Coronary artery (tissue), 2 donors: ENCODE measurements at regions not wholly inside any gene's neighbourhood (a gene's known extent, or its start where the extent isn't known, plus 50 kb on each side); places are given as distances from the start of the nearest gene placed in this dataset.

ENCODE experiments used
- DNase-seq: peaks from one replicate; pipeline ENCODE4 v3.0.0-alpha.2; 2017; ENCODE audit warnings: low spot score
- H3K27ac ChIP-seq, 2 donors: fragments of 200-600 bp; sonication (generic); one replicate each; pipeline ENCODE4 v1.5.1; 2016 to 2019
- H3K4me3 ChIP-seq: fragments of 200-600 bp; sonication (generic); 2 replicates; pipeline ENCODE4 v1.5.1; 2016; ENCODE audit warnings: mild to moderate bottlenecking, moderate library complexity
- TF ChIP-seq, protein P1 (sequence below): fragments of 200-600 bp; sonication (generic); IDR thresholded peaks from one replicate; pipeline ENCODE4 v1.5.1; 2019; ENCODE audit warnings: antibody characterized with exemption

DNA sequence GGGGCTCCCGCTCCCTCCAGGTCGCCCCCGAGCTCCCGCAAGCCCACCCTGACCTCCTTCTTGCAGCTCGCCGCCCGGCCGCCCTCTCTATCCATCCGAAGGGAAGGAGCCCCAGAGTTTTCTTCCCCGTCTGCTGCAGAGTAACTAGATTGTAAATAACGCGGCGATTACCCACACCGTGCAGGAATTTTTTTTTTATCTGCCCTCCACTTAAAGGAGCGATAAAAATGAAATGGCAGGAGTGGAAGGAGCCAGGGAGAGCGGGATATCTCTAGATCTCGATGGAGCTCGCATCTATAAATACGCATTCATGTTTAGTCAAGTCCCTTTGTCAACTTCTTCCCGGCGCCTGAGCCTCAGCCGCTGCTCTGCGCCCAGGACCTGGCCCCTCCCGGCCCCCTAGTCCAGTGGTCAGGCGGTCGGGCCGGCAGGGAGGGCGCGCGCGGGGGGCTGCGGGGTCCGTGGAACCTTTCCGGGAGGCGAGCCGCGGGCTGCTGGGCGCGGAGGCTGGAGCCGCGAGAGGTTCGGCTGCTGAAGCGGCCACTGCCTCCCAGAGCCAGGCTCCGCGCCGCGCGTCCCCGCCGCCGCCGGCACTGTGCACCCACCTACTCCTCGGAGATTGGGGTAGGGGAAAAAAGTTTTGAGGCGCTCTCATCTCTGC is 386.0 kb downstream of the BCAT1 start:
- TF ChIP-seq, protein P1, sequence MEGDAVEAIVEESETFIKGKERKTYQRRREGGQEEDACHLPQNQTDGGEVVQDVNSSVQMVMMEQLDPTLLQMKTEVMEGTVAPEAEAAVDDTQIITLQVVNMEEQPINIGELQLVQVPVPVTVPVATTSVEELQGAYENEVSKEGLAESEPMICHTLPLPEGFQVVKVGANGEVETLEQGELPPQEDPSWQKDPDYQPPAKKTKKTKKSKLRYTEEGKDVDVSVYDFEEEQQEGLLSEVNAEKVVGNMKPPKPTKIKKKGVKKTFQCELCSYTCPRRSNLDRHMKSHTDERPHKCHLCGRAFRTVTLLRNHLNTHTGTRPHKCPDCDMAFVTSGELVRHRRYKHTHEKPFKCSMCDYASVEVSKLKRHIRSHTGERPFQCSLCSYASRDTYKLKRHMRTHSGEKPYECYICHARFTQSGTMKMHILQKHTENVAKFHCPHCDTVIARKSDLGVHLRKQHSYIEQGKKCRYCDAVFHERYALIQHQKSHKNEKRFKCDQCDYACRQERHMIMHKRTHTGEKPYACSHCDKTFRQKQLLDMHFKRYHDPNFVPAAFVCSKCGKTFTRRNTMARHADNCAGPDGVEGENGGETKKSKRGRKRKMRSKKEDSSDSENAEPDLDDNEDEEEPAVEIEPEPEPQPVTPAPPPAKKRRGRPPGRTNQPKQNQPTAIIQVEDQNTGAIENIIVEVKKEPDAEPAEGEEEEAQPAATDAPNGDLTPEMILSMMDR, result no peak
- H3K4me3 ChIP-seq, result peak overlapping the region; percentile 83
- DNase-seq, result no peak
- peak overlapping the region; percentile 92 to 93 for H3K27ac ChIP-seq

DNA sequence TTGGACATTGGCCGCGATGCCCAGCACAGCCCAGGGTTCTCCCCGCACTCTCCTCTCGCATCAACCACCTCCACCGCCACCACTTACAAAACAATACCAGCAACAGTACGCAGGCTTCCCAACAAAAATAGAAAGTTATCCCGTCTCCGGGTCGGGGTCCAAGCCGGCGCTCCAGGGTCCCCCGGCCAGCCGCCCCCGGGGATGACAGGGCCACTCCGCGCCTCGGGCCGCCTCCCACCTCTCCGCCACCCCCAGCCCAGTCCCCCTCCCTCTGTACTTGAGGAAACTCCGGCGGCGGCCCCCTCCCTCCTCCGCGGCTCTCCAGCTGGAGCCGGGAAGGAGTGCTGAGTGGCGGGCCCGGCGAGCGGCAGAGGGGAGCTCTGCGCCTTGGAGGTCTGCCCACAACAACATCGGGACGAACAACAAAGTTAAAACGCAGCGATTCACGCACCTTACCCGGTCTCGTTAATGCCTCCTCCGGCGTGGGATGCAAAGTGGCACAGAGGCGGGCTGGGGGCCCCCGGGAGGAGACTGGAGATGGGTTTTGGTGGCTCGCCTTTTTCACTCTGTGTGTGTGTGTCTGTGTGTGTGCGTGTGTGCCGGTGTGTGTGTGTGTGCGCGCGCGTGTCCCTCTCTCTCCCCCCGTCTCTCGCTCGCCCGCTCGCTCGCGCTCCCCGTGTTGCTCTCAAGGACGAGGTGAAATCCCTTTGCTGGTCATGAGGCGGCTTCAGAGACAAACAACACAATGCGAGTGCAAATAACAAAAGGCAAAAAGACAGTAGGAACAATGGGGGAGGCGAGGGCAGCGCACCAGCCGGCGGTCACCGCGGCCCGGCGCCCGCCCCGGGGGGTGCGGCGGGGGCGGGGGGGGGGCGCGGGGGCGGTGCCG is 386.8 kb downstream of the BCAT1 start:
- TF ChIP-seq, protein P1, result no peak
- H3K4me3 ChIP-seq, result peak overlapping the region; percentile 83
- DNase-seq, result peak; percentile 85
- peak overlapping the region; percentile 92 to 93 for H3K27ac ChIP-seq

DNA sequence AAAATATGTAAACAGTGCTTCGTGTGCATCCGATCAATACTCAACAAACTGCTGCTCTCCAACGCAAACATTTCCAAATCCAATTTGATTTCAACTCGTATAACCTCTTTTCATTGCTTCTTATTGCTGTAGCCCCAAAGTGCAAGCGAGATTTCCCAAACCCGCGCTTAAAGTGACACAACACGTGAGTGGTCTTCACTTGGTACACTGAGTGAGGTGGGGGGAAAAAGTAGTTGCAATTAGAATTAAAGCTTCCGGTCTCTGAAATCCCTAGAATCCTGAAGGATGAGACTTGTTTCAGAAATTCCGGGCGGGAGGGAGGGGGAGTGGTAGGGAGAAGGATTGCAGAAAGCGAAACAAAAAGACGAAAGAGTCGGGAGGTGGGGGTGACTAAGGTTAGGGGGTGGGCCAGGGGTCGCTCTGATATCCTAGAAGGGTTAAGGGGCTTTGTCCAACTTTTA is 387.5 kb downstream of the BCAT1 start:
- TF ChIP-seq, protein P1, result no peak
- DNase-seq, result no peak
- peak overlapping the region; percentile 83 for H3K4me3 ChIP-seq
- H3K27ac ChIP-seq, result peak overlapping the region; percentile 92 to 93

DNA sequence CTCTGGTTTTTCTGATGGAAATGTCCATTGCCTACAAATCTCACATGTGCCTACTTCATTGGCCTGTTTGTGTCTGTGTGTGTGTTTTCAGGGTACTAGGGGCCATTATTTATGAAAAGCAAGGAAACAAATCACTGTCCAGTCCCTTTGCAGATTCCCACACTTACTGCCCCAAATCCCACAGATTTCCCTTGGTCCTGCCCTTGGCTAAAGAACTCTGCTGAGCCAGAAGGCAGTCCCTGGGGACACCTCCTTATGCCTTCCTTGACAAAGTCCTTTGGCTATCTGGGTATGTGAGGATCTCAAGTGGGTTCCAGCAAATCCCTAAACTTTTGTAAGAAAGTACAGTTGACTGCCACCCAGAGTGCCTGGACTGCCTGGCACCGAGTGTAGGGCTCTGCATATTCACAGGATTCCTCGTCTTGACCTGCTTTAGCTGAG is 388.1 kb downstream of the BCAT1 start:
- no peak for DNase-seq
- H3K27ac ChIP-seq, result peak overlapping the region; percentile 92 to 93
- TF ChIP-seq, protein P1, result no peak
- H3K4me3 ChIP-seq, result peak overlapping the region; percentile 83

DNA sequence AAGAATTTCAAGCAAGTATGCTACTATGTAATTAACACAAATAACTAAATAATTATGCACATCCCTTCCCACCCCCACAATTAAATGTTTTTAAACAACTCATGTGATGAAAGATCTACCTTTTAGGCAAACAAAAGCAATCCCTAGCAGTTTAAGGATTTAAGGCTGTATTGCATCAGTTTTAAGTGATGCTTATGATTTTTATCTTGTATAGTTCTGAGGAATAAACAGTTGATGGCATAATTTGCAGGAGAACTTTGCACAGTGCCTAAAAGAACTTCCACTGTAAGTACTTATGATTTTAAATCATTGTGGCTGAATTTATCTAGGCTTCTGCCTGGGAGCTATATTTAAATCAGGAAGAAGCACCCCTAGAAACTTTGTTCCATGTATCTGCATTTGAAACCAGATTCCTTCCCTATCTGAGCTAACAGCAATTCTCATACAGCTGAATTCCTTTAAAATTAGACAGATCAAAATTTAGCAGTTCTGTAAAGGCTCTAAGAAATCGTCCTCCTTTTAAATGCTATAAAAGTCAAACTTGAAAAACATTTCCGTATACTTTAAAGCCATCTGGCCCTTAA is 388.6 kb downstream of the BCAT1 start:
- no peak for DNase-seq
- peak overlapping the region; percentile 83 for H3K4me3 ChIP-seq
- H3K27ac ChIP-seq, result peak overlapping the region; percentile 92 to 93
- TF ChIP-seq, protein P1, result no peak

DNA sequence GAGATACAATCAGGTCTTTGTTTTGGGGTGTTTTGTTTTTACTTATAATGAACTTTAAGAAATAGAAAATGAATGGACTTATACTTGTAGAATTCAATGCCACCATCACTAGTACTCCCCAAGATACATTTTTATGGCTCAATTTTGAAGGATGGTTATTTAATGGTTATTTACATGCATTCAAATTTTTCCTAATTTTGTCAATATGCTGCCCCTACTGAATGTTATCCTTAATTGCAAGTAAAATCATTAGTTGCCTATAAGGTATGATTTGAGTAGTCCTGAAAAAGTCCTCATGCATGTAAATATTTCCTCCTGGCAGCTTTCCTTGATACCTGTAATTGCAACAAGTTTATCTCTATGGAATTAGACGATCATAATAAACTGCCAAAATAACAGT is 391.2 kb downstream of the BCAT1 start:
- no peak for DNase-seq
- TF ChIP-seq, protein P1, result no peak
- H3K4me3 ChIP-seq, result no peak overlapping the region
- peak overlapping the region in 1 of 2 donors; percentile 22 for H3K27ac ChIP-seq
